Heart left ventricle (tissue), 13 donors: ENCODE measurements at regions not wholly inside any gene's neighbourhood (a gene's known extent, or its start where the extent isn't known, plus 50 kb on each side); places are given as distances from the start of the nearest gene placed in this dataset.

Source experiments
- POLR2A ChIP-seq, 2 donors: fragments of 450-650 bp; IDR thresholded peaks; one replicate each; pipeline ENCODE4 v1.6.1; 2017; ENCODE audit warnings: antibody characterized with exemption in 2 of 2, mild to moderate bottlenecking in 2 of 2, moderate library complexity in 2 of 2
- TF ChIP-seq, protein P1 (sequence below), 12 donors: fragments of 200-600 bp; sonication (generic) in 4 of 12; IDR thresholded peaks; one replicate each; pipeline versions ENCODE4 v1.5.0 to v1.8.0; 2018 to 2022; ENCODE audit warnings: antibody characterized with exemption in 12 of 12, mild to moderate bottlenecking in 5 of 12
- donor health status: ischemic (EF 13 %, LVEDD 7.1; RV severe dilation, severe dysfunction).
- donor health status: DM: no; HTN: yes; CAD: no.
- donor health status: DM: no; HTN: no; CAD: no.
- donor health status: ischemic (EF 25% LVEDD 6.9; RV normal size, moderate dysfunction).
- donor health status: ischemic (EF 25% LVEDD 5.7; RV mildly dilated, moderate dysfunction).
- donor health status: ischemic (EF 35%, LVEDD 5.7; RV mildly dilated, moderate dysfunction).
- donor health status: nonischemic (EF 11% LVEDD 7.7; RV severe dilation, severe dysfunction).
- donor health status: DM: yes; HTN: yes; CAD: no.
- donor health status: PGD.
- donor health status: ischemic (EF 29% LVEDD 5.4; RV normal size, mild dysfunction).
- donor health status: nonischemic (EF 23%, LVEDD 6.1; RV moderate dilation, normal function).

GRCh38 chr13:21304256-21304655 is 127.8 kb downstream of the MRPL57 start:
- TF ChIP-seq POLR2A (IDR thresholded peaks at IDR 0.05), result no peak
- TF ChIP-seq, protein P1, sequence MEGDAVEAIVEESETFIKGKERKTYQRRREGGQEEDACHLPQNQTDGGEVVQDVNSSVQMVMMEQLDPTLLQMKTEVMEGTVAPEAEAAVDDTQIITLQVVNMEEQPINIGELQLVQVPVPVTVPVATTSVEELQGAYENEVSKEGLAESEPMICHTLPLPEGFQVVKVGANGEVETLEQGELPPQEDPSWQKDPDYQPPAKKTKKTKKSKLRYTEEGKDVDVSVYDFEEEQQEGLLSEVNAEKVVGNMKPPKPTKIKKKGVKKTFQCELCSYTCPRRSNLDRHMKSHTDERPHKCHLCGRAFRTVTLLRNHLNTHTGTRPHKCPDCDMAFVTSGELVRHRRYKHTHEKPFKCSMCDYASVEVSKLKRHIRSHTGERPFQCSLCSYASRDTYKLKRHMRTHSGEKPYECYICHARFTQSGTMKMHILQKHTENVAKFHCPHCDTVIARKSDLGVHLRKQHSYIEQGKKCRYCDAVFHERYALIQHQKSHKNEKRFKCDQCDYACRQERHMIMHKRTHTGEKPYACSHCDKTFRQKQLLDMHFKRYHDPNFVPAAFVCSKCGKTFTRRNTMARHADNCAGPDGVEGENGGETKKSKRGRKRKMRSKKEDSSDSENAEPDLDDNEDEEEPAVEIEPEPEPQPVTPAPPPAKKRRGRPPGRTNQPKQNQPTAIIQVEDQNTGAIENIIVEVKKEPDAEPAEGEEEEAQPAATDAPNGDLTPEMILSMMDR (IDR thresholded peaks at IDR 0.05), result no peak
